ENCODE measurements at regions not wholly inside any gene's neighbourhood (a gene's known extent, or its start where the extent isn't known, plus 50 kb on each side); places are given as distances from the start of the nearest gene placed in this dataset.

GRCh38 chr2:239703834-239704233 is 303.0 kb upstream of the HDAC4 start:
- H3K4me3 ChIP-seq = no peak overlapping the region
- H3K36me3 ChIP-seq = no peaks in the 10 kb centered on the region
- 84 to 93% (median 87%) methylated on average over 3 of the region's 3 CpGs for WGBS, 4 donors
- TF ChIP-seq POLR2A (IDR thresholded peaks at IDR 0.05) = no peak
- TF ChIP-seq, protein P1, sequence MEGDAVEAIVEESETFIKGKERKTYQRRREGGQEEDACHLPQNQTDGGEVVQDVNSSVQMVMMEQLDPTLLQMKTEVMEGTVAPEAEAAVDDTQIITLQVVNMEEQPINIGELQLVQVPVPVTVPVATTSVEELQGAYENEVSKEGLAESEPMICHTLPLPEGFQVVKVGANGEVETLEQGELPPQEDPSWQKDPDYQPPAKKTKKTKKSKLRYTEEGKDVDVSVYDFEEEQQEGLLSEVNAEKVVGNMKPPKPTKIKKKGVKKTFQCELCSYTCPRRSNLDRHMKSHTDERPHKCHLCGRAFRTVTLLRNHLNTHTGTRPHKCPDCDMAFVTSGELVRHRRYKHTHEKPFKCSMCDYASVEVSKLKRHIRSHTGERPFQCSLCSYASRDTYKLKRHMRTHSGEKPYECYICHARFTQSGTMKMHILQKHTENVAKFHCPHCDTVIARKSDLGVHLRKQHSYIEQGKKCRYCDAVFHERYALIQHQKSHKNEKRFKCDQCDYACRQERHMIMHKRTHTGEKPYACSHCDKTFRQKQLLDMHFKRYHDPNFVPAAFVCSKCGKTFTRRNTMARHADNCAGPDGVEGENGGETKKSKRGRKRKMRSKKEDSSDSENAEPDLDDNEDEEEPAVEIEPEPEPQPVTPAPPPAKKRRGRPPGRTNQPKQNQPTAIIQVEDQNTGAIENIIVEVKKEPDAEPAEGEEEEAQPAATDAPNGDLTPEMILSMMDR (IDR thresholded peaks at IDR 0.05) = no peak
- peaks cover 0 to 5% (median 0%) of the 10 kb centered on the region in 12 donors for H3K4me1 ChIP-seq
- peaks cover 0 to 21% (median 2%) of the 10 kb centered on the region in 9 donors for H3K27me3 ChIP-seq
- no peak overlapping the region for H3K27ac ChIP-seq
- intact Hi-C loops (cut with DNase I) = no loop called here
- H3K9me3 ChIP-seq = peaks cover 0 to 16% (median 0%) of the 10 kb centered on the region in 12 donors
- DNase-seq (no peak), ATAC-seq (no peak)

DNA sequence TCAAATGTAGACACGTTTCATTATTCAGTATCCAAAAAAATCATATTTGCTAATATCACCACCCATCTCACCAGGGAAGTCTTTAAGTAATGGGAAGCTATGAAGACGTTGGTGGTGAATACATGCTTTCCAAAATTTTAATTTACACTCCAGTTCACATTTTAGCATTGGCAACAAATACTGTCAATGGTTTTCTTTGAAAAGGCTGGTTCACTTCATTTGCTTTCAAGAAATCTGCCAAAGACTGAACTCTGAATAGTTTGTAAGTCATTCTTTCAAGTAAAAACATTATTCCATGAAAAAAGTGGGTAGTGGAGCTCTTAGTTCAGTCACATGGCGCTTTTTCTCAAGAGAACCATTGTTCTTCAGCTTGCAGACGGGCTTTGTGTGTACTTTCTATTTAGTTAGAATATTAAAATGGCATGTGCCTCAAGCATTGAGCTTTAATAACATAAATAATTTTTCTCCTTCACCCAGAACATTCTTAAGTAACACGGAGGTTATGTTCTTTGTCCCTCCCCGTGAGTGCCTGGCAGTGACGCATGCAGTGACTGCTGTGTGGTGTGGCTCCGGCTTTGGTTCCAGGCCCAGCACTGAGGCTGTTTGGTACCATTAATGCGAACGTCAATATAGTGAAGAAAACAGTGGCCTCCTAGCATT is 300.0 kb upstream of the HDAC4 start:
- ATAC-seq (no peak), DNase-seq (no peak)
- no peaks in the 10 kb centered on the region for H3K4me1 ChIP-seq
- H3K9me3 ChIP-seq = peaks cover 0 to 13% (median 0%) of the 10 kb centered on the region in 12 donors
- H3K4me3 ChIP-seq = no peak overlapping the region
- no peak overlapping the region for H3K27ac ChIP-seq
- H3K27me3 ChIP-seq = peaks cover 0 to 15% (median 0%) of the 10 kb centered on the region in 9 donors
- no peaks in the 10 kb centered on the region for H3K36me3 ChIP-seq
- 82 to 89% (median 86%) methylated on average over 10 of the region's 10 CpGs for WGBS, 4 donors
- no peak for TF ChIP-seq POLR2A (IDR thresholded peaks at IDR 0.05)
- TF ChIP-seq, protein P1 (IDR thresholded peaks at IDR 0.05) = no peak
- intact Hi-C loops (cut with DNase I) = no loop called here

DNA sequence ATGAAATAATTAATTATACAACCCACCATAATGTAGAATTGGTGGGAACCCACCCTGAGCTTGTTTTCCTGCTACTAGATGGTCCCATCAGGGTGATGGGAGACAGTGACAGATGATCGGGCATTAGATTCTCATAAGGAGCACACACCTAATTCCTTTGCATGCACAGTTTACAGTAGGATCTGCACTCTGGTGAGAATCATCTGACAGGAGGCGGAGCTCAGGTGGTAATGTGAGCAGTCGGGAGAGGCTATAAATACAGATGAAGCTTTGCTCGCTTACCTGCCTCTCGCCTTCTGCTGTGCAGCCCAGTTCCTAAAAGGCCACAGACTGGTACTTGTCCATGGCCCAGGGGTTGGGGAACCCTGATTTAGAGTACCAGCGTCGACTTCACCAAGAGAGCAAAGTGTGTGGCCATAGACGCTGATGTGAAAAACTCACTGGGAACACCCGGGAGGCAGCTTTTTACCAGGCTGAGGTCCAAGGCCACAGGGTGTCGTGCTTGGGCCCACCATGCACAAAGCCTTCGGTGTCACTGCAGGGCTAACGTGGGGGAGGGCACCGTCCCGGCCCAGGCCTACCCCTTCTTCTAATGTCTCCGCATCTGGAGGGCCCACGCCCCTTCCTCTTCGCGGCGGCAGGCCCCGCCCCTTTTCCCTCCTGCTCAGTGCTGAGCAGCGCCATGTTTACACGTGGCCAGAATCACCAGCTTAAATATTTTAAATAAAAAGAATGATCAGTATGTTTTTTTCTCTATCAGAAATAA is 296.8 kb upstream of the HDAC4 start:
- intact Hi-C loops (cut with DNase I) = no loop called here
- Histone ChIP-seq H3K4me1 (no peaks in the 10 kb centered on the region), H3K4me3 (no peak overlapping the region), H3K36me3 (no peaks in the 10 kb centered on the region), H3K27ac (no peak overlapping the region), H3K27me3 (no peaks in the 10 kb centered on the region), H3K9me3 (no peaks in the 10 kb centered on the region)
- TF ChIP-seq, protein P1 (IDR thresholded peaks at IDR 0.05) = no peak
- TF ChIP-seq POLR2A (IDR thresholded peaks at IDR 0.05) = no peak
- ATAC-seq (no peak), DNase-seq (no peak)
- 82 to 88% (median 84%) methylated on average over 22 of the region's 22 CpGs for WGBS, 4 donors

GRCh38 chr2:239696559-239697207 is 295.9 kb upstream of the HDAC4 start:
- Histone ChIP-seq H3K36me3 (no peaks in the 10 kb centered on the region), H3K27ac (no peak overlapping the region), H3K4me1 (no peaks in the 10 kb centered on the region), H3K4me3 (no peak overlapping the region), H3K9me3 (no peaks in the 10 kb centered on the region), H3K27me3 (peaks cover 0 to 8% (median 0%) of the 10 kb centered on the region in 9 donors)
- ATAC-seq (no peak), DNase-seq (no peak)
- WGBS, 4 donors = 77 to 85% (median 80%) methylated on average over 12 to 13 of the region's 13 CpGs
- intact Hi-C loops (cut with DNase I) = no loop called here
- no peak for TF ChIP-seq POLR2A (IDR thresholded peaks at IDR 0.05)
- TF ChIP-seq, protein P1 (IDR thresholded peaks at IDR 0.05) = no peak
